ENCODE measurements at regions not wholly inside any gene's neighbourhood (a gene's known extent, or its start where the extent isn't known, plus 50 kb on each side); places are given as distances from the start of the nearest gene placed in this dataset.

DNA sequence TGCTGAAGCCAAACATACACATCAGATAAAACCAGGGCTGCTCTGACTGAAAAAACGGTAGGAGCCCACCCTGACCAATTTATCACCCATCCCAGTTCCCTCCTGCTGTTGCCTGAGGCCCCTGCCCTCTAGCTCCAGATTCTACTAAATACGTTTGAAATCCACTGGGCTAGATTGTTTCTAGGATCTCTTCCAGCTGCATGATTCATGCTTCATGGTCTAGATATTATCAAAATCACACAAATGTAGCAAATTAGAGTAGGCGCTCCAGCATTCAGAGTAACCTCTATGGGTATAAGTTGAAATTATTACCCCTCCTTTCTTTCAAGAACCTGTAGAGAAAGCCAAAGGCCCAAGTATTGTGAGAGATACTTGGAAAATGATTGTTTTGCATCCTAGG lies 151.2 kb upstream of the FAM13C start:
- in situ Hi-C loops (cut with HindIII; ENCODE audit: low pct_ligation_motif_present, low sequenced_read_pairs): no loop called here

GRCh38 chr10:59512951-59513350 lies 150.6 kb upstream of the FAM13C start:
- no peak for TF ChIP-seq CTCF (IDR thresholded peaks at IDR 0.05; ENCODE audit: low read depth, low read length, missing control alignments)
- Histone ChIP-seq H3K4me3 (ENCODE audit: low read depth, low read length) (no peak overlapping the region), H3K36me3 (replicated peaks) (no peaks in the 10 kb centered on the region), H3K27me3 (replicated peaks) (no peaks in the 10 kb centered on the region), H3K27ac (no peak overlapping the region)
- DNase-seq: no peak
- in situ Hi-C loops (cut with HindIII; ENCODE audit: low pct_ligation_motif_present, low sequenced_read_pairs): no loop called here

More for the DNA sequence above, 151.2 kb upstream of the FAM13C start:
- no peak for TF ChIP-seq CTCF (IDR thresholded peaks at IDR 0.05; ENCODE audit: low read depth, low read length, missing control alignments)
- H3K36me3 ChIP-seq (replicated peaks): no peaks in the 10 kb centered on the region
- H3K27me3 ChIP-seq (replicated peaks): no peaks in the 10 kb centered on the region
- no peak for DNase-seq
- H3K27ac ChIP-seq: no peak overlapping the region
- H3K4me3 ChIP-seq (ENCODE audit: low read depth, low read length): no peak overlapping the region

DNA sequence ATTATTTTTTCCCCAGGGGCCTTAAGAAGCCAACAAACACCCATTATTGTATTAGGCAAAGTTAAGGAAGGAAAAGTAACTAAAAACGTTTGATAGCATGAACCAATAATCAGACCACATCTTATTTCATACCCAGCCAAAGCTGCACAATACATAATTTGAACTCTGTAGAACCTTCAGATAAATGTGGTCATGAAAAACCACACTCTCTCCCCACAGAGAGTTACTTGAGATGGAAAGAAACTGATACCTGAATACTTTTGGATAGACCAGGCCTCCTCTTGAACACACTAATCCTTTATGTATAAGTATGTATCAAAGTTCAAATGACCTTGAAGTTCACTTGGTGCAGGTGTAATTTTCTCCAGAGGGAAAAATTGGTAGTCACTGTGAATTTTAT lies 146.6 kb upstream of the FAM13C start:
- Histone ChIP-seq H3K4me3 (ENCODE audit: low read depth, low read length) (no peak overlapping the region), H3K27me3 (replicated peaks) (no peaks in the 10 kb centered on the region), H3K36me3 (replicated peaks) (no peaks in the 10 kb centered on the region), H3K27ac (no peak overlapping the region)
- DNase-seq: no peak
- TF ChIP-seq CTCF (IDR thresholded peaks at IDR 0.05; ENCODE audit: low read depth, low read length, missing control alignments): no peak
- in situ Hi-C loops (cut with HindIII; ENCODE audit: low pct_ligation_motif_present, low sequenced_read_pairs): no loop called here

DNA sequence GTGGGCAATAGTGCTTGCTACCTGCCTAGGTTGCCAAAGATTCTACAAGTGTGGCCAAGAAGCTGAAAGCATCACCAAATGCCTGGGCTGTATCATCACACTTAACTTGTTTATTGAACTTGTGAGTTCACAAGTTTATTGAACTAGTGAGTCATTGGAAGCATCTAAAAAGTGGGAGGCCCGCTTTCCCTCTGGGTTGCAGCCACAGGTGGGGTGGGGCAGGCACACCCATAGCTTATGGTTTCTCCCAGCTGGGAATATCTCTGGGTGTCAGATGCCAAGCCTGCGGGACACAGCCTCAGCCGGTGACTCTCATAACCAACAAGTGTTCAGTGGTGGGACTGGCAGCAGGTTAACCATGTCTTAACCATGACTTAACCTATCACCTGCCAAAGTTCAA lies 145.9 kb upstream of the FAM13C start:
- no peaks in the 10 kb centered on the region for H3K27me3 ChIP-seq (replicated peaks)
- TF ChIP-seq CTCF (IDR thresholded peaks at IDR 0.05; ENCODE audit: low read depth, low read length, missing control alignments): no peak
- H3K27ac ChIP-seq: no peak overlapping the region
- in situ Hi-C loops (cut with HindIII; ENCODE audit: low pct_ligation_motif_present, low sequenced_read_pairs): no loop called here
- no peak overlapping the region for H3K4me3 ChIP-seq (ENCODE audit: low read depth, low read length)
- no peak for DNase-seq
- no peaks in the 10 kb centered on the region for H3K36me3 ChIP-seq (replicated peaks)

DNA sequence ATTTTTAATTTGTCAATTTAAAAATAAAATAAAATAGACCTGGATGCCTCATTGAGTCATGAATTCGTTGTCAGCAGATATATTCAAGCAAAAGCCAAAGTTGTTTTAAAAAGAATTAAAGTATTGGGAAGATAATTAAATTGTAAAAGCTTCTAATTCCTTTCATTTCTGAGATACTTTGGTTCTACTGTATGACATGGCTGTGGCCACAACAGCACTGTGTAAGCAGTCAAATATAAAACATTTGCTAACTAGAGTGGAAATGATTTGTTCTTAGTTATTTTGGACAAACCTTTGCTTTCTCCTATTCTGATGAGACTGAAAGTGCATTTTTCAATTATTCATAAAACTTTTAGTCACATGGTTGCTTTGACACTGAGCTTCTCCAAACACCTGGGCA lies 143.6 kb upstream of the FAM13C start:
- no peak for TF ChIP-seq CTCF (IDR thresholded peaks at IDR 0.05; ENCODE audit: low read depth, low read length, missing control alignments)
- no peak for DNase-seq
- Histone ChIP-seq H3K27ac (no peak overlapping the region), H3K4me3 (ENCODE audit: low read depth, low read length) (no peak overlapping the region), H3K36me3 (replicated peaks) (no peaks in the 10 kb centered on the region), H3K27me3 (replicated peaks) (no peaks in the 10 kb centered on the region)
- in situ Hi-C loops (cut with HindIII; ENCODE audit: low pct_ligation_motif_present, low sequenced_read_pairs): no loop called here

- H3K4me3 ChIP-seq (ENCODE audit: low read depth, low read length): no peak overlapping the region
- DNase-seq: no peak
- no peak overlapping the region for H3K27ac ChIP-seq
- no peak for TF ChIP-seq CTCF (IDR thresholded peaks at IDR 0.05; ENCODE audit: low read depth, low read length, missing control alignments)
- in situ Hi-C loops (cut with HindIII; ENCODE audit: low pct_ligation_motif_present, low sequenced_read_pairs): no loop called here
- H3K36me3 ChIP-seq (replicated peaks): no peaks in the 10 kb centered on the region
- no peaks in the 10 kb centered on the region for H3K27me3 ChIP-seq (replicated peaks)
Measured at GRCh38 chr10:59499460-59499859, 137.1 kb upstream of the FAM13C start.
